RKO (cell line): ENCODE measurements at regions not wholly inside any gene's neighbourhood (a gene's known extent, or its start where the extent isn't known, plus 50 kb on each side); places are given as distances from the start of the nearest gene placed in this dataset.
"Not testable (repeated sequence)": the region's sequence is repeated elsewhere in the genome, so short reads cannot be mapped to it uniquely, and the experiment has no call there.

Experiments used
- DNase-seq: peaks from one replicate; pipeline ENCODE4 v3.0.0-alpha.2; 2016; ENCODE audit warnings: low spot score

GRCh38 chr9:99628849-99629620, 192.7 kb upstream of the NR4A3 start:
- DNase-seq = no peak

- DNase-seq = no peak
Measured at GRCh38 chr9:99632349-99633038, 189.2 kb upstream of the NR4A3 start.

- no peak for DNase-seq
Measured at GRCh38 chr9:99633265-99633664, 188.4 kb upstream of the NR4A3 start.

GRCh38 chr9:99634186-99634585, 187.5 kb upstream of the NR4A3 start:
- DNase-seq = no peak

GRCh38 chr9:99635032-99635431, 186.7 kb upstream of the NR4A3 start:
- DNase-seq = no peak

- no peak for DNase-seq
Measured at GRCh38 chr9:99637641-99638040, 184.0 kb upstream of the NR4A3 start.

- no peak for DNase-seq
Measured at GRCh38 chr9:99638971-99639370, 182.7 kb upstream of the NR4A3 start.

GRCh38 chr9:99647604-99648003, 174.1 kb upstream of the NR4A3 start:
- DNase-seq = no peak

GRCh38 chr9:99650187-99650874, 171.4 kb upstream of the NR4A3 start:
- no peak for DNase-seq

- DNase-seq = no peak
Measured at GRCh38 chr9:99660191-99660636, 161.5 kb upstream of the NR4A3 start.

GRCh38 chr9:99663297-99663696, 158.4 kb upstream of the NR4A3 start:
- DNase-seq = no peak

- DNase-seq = no peak
Measured at GRCh38 chr9:99663856-99664255, 157.8 kb upstream of the NR4A3 start.

GRCh38 chr9:99666571-99666970, 155.1 kb upstream of the NR4A3 start:
- no peak for DNase-seq

GRCh38 chr9:99670886-99671285, 150.8 kb upstream of the NR4A3 start:
- not testable (repeated sequence) for DNase-seq

GRCh38 chr9:99677281-99677680, 144.4 kb upstream of the NR4A3 start:
- no peak for DNase-seq

- DNase-seq = no peak
Measured at GRCh38 chr9:99678566-99678965, 143.1 kb upstream of the NR4A3 start.

GRCh38 chr9:99680191-99680590, 141.5 kb upstream of the NR4A3 start:
- peak; percentile 8 for DNase-seq

GRCh38 chr9:99681113-99681512, 140.6 kb upstream of the NR4A3 start:
- DNase-seq = no peak

- DNase-seq = no peak
Measured at GRCh38 chr9:99682378-99682777, 139.3 kb upstream of the NR4A3 start.

GRCh38 chr9:99682870-99683269, 138.8 kb upstream of the NR4A3 start:
- DNase-seq = no peak

- DNase-seq = no peak
Measured at GRCh38 chr9:99690573-99690972, 131.1 kb upstream of the NR4A3 start.

- no peak for DNase-seq
Measured at GRCh38 chr9:99693888-99694287, 127.8 kb upstream of the NR4A3 start.

GRCh38 chr9:99694393-99694792, 127.3 kb upstream of the NR4A3 start:
- no peak for DNase-seq
